ENCODE measurements at regions not wholly inside any gene's neighbourhood (a gene's known extent, or its start where the extent isn't known, plus 50 kb on each side); places are given as distances from the start of the nearest gene placed in this dataset.

- Histone ChIP-seq H4K20me1 (ENCODE audit: control insufficient read depth, insufficient read depth) (no peaks in the 10 kb centered on the region), H3K27me3 (replicated peaks in 1 of 2; ENCODE audit: control insufficient read depth in 2 of 2, insufficient read depth in 2 of 2, low read length in 1 of 2) (no peaks in the 10 kb centered on the region), H3K79me2 (ENCODE audit: control insufficient read depth, insufficient read depth, low read length) (no peaks in the 10 kb centered on the region), H3K4me2 (ENCODE audit: control insufficient read depth, insufficient read depth) (no peak overlapping the region), H3K9me3 (replicated peaks; ENCODE audit: control insufficient read depth, insufficient read depth, low read length) (no peaks in the 10 kb centered on the region), H3K36me3 (ENCODE audit: control insufficient read depth in 2 of 2, insufficient read depth in 2 of 2, low read length in 1 of 2) (no peaks in the 10 kb centered on the region), H3K9ac (ENCODE audit: control insufficient read depth, insufficient read depth, low read length) (no peak overlapping the region), H3K4me1 (ENCODE audit: control insufficient read depth, insufficient read depth, low read length) (no peaks in the 10 kb centered on the region), H3K27ac (ENCODE audit: control insufficient read depth, insufficient read depth) (no peak overlapping the region), H3K4me3 (no peak overlapping the region), H2AFZ (ENCODE audit: control insufficient read depth, low read depth, low read length) (no peak overlapping the region)
- WGBS (ENCODE audit: insufficient coverage, insufficient replicate concordance, low lambda C conversion rate, missing lambda C conversion rate) = 12% methylated on average over 4 of the region's 4 CpGs
- SMC1A ChIA-PET (ENCODE audit: uncharacterized antibody, unreplicated experiment) = no interaction called here
- DNase-seq (ENCODE audit: low read depth, low spot score) (no peak), FAIRE-seq (no peak), ATAC-seq (no peak)
- POLR2A ChIA-PET = no interaction called here
- in situ Hi-C loops (cut with MboI) = no loop called here
- CTCF ChIA-PET = no interaction called here
- BruUV-seq (replicated peaks) = no TSS peak
- intact Hi-C loops (cut with micrococcal nuclease; ENCODE audit: unreplicated experiment) = no loop called here
- RAD21 ChIA-PET (ENCODE audit: unreplicated experiment) = no interaction called here
- TF ChIP-seq STAT3 (IDR thresholded peaks at IDR 0.05; ENCODE audit: low read depth, low read length) (no peak), NR2C1 (IDR thresholded peaks at IDR 0.05) (no peak), LARP7 (IDR thresholded peaks at IDR 0.05) (no peak), E2F8 (IDR thresholded peaks at IDR 0.05; ENCODE audit: low read depth, partially characterized antibody) (no peak), PML (IDR thresholded peaks at IDR 0.05; ENCODE audit: low read length) (no peak), PKNOX1 (IDR thresholded peaks at IDR 0.05) (no peak), EZH2 (IDR thresholded peaks at IDR 0.05; ENCODE audit: borderline replicate concordance, control insufficient read depth, low read depth, low read length) (no peak), ZNF207 (IDR thresholded peaks at IDR 0.05; ENCODE audit: borderline replicate concordance) (no peak), CUX1 (IDR thresholded peaks at IDR 0.05; ENCODE audit: insufficient replicate concordance, low read depth, low read length) (no peak), BMI1 (IDR thresholded peaks at IDR 0.05; ENCODE audit: borderline replicate concordance) (no peak), SIX5 (IDR thresholded peaks at IDR 0.05; ENCODE audit: low read depth, low read length, severe bottlenecking) (no peak), IKZF2 (IDR thresholded peaks at IDR 0.05) (no peak), ELK1 (IDR thresholded peaks at IDR 0.05; ENCODE audit: low read depth, low read length) (no peak), KLF5 (IDR thresholded peaks at IDR 0.05; ENCODE audit: partially characterized antibody) (no peak), CEBPB (IDR thresholded peaks at IDR 0.05; ENCODE audit: borderline replicate concordance in 1 of 2, low read depth in 2 of 2, low read length in 2 of 2) (no peak), ZNF24 (IDR thresholded peaks at IDR 0.05) (no peak), SP1 (IDR thresholded peaks at IDR 0.05; ENCODE audit: low read depth, low read length) (no peak)
Observed at GRCh38 chr1:216924732-216925131, 201.5 kb upstream of the ESRRG start.

Data from GM12878 (cell line).